ENCODE measurements at regions not wholly inside any gene's neighbourhood (a gene's known extent, or its start where the extent isn't known, plus 50 kb on each side); places are given as distances from the start of the nearest gene placed in this dataset.
"Not testable (repeated sequence)": the region's sequence is repeated elsewhere in the genome, so short reads cannot be mapped to it uniquely, and the experiment has no call there.

DNA sequence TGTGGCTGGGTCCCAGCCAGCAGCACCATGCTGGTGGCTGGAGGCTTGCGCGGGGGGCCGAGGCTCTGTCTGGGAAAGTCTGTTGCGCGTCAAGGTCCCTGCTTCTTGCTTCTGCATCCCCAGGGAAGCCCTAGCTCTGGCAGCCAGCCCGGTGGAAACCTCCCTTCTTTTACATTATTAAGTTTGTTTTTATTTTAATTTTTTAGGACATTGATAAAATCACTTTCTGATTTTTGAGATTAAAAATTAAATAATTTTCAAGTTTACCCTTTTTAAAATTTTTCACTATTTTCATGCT lies 81.6 kb downstream of the TRIM51G start:
- DNase-seq (ENCODE audit: extremely low spot score, unreplicated experiment); H3K4me1 Mint-ChIP-seq (ENCODE audit: unreplicated experiment); H3K27ac Mint-ChIP-seq (ENCODE audit: unreplicated experiment); H3K4me3 Mint-ChIP-seq (ENCODE audit: unreplicated experiment); H3K36me3 Mint-ChIP-seq (ENCODE audit: unreplicated experiment); H3K27me3 Mint-ChIP-seq (ENCODE audit: unreplicated experiment): not testable (repeated sequence)
- peaks cover 11% of the 10 kb centered on the region for H3K9me3 Mint-ChIP-seq (ENCODE audit: unreplicated experiment)

GRCh38 chr11:48901381-48902152 lies 82.1 kb downstream of the TRIM51G start:
- H3K27ac Mint-ChIP-seq (ENCODE audit: unreplicated experiment) = not testable (repeated sequence)

DNA sequence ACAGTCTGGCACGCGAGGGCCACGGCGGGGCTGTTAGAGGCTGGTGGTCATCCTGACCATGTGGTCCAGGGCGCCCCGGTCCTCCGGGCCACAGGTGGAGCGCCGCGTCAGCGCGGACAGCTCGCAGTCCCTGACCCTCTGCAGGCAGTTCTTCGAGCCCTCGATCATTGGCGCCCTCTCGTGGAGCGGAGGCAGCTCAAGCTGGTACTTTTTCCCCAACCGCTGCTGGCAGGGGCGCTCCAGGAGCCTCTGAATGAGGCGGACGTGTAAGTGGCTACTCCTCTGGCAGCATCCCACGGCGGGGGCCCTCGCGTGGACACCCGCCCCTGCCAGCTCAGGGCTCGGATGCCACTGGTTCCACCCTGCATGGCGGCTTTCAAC lies 82.9 kb downstream of the TRIM51G start:
- DNase-seq (ENCODE audit: extremely low spot score, unreplicated experiment) = peak; percentile 82
- H3K36me3 Mint-ChIP-seq (ENCODE audit: unreplicated experiment); H3K4me1 Mint-ChIP-seq (ENCODE audit: unreplicated experiment); H3K27ac Mint-ChIP-seq (ENCODE audit: unreplicated experiment); H3K27me3 Mint-ChIP-seq (ENCODE audit: unreplicated experiment); H3K4me3 Mint-ChIP-seq (ENCODE audit: unreplicated experiment): not testable (repeated sequence)
- H3K9me3 Mint-ChIP-seq (ENCODE audit: unreplicated experiment) = peaks cover 11% of the 10 kb centered on the region

More at GRCh38 chr11:48901381-48902152, 82.1 kb downstream of the TRIM51G start:
- H3K4me1 Mint-ChIP-seq (ENCODE audit: unreplicated experiment); H3K4me3 Mint-ChIP-seq (ENCODE audit: unreplicated experiment); H3K27me3 Mint-ChIP-seq (ENCODE audit: unreplicated experiment); H3K36me3 Mint-ChIP-seq (ENCODE audit: unreplicated experiment): not testable (repeated sequence)
- DNase-seq (ENCODE audit: extremely low spot score, unreplicated experiment) = peak; percentile 79
- peaks cover 11% of the 10 kb centered on the region for H3K9me3 Mint-ChIP-seq (ENCODE audit: unreplicated experiment)

GRCh38 chr11:48900131-48900800 lies 83.4 kb downstream of the TRIM51G start:
- Mint-ChIP-seq H3K27me3 (ENCODE audit: unreplicated experiment) (no peaks in the 10 kb centered on the region), H3K4me3 (ENCODE audit: unreplicated experiment) (no peak overlapping the region), H3K27ac (ENCODE audit: unreplicated experiment) (no peak overlapping the region), H3K4me1 (ENCODE audit: unreplicated experiment) (no peaks in the 10 kb centered on the region), H3K36me3 (ENCODE audit: unreplicated experiment) (no peaks in the 10 kb centered on the region), H3K9me3 (ENCODE audit: unreplicated experiment) (peaks cover 11% of the 10 kb centered on the region)
- DNase-seq (ENCODE audit: extremely low spot score, unreplicated experiment) = peak; percentile 82
- no peak for TF ChIP-seq CTCF (IDR thresholded peaks at IDR 0.05)

- no peaks in the 10 kb centered on the region for H3K36me3 Mint-ChIP-seq (ENCODE audit: unreplicated experiment)
- no peak for TF ChIP-seq CTCF (IDR thresholded peaks at IDR 0.05)
- H3K4me3 Mint-ChIP-seq (ENCODE audit: unreplicated experiment) = no peak overlapping the region
- DNase-seq (ENCODE audit: extremely low spot score, unreplicated experiment) = peak; percentile 84
- H3K9me3 Mint-ChIP-seq (ENCODE audit: unreplicated experiment) = peaks cover 17% of the 10 kb centered on the region
- no peak overlapping the region for H3K27ac Mint-ChIP-seq (ENCODE audit: unreplicated experiment)
- no peaks in the 10 kb centered on the region for H3K4me1 Mint-ChIP-seq (ENCODE audit: unreplicated experiment)
- H3K27me3 Mint-ChIP-seq (ENCODE audit: unreplicated experiment) = no peaks in the 10 kb centered on the region
These were observed 103.7 kb downstream of the TRIM51G start for GRCh38 chr11:48880021-48880441.

DNA sequence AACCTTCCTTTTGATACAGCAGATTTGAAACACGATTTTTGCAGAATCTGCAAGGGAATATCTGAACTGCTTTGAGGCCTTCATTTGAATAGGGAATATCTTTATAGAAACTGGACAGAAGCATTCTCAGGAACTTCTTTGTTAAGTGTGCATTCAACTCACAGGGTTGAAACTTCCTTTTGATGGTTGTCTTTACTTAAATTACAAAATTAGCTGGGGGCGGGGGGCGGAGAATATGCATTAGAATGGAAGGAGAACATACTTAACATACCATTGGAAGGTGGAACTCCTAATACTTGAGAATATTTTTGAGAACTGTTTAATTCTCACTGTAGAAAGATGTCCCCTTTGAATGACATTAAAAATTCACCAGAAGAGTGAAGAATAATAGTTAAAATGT lies 104.4 kb downstream of the TRIM51G start:
- H3K4me1 Mint-ChIP-seq (ENCODE audit: unreplicated experiment) = no peaks in the 10 kb centered on the region
- H3K27ac Mint-ChIP-seq (ENCODE audit: unreplicated experiment) = no peak overlapping the region
- TF ChIP-seq CTCF (IDR thresholded peaks at IDR 0.05) = no peak
- peaks cover 20% of the 10 kb centered on the region for H3K9me3 Mint-ChIP-seq (ENCODE audit: unreplicated experiment)
- H3K36me3 Mint-ChIP-seq (ENCODE audit: unreplicated experiment) = no peaks in the 10 kb centered on the region
- H3K4me3 Mint-ChIP-seq (ENCODE audit: unreplicated experiment) = no peak overlapping the region
- no peak for DNase-seq (ENCODE audit: extremely low spot score, unreplicated experiment)
- no peaks in the 10 kb centered on the region for H3K27me3 Mint-ChIP-seq (ENCODE audit: unreplicated experiment)
